Frontal cortex (tissue), 3 donors: ENCODE measurements at regions not wholly inside any gene's neighbourhood (a gene's known extent, or its start where the extent isn't known, plus 50 kb on each side); places are given as distances from the start of the nearest gene placed in this dataset.

ENCODE experiments used
- DNase-seq, 2 donors: peaks; one replicate each; pipeline ENCODE4 v3.0.0; 2012; ENCODE audit warnings: low spot score in 2 of 2
- FAIRE-seq: peaks from 2 replicates; lab custom pipeline; 2012; peaks lifted over from hg19 to GRCh38; lab: Jason Lieb, UNC
- donor health status: control.
- donor health status: control.
- donor health status: control.

- FAIRE-seq: no peak
Measured at GRCh38 chr11:129324533-129325175, 51.0 kb upstream of the BARX2 start.

GRCh38 chr11:129323896-129324502, 51.6 kb upstream of the BARX2 start:
- no peak for FAIRE-seq

More at GRCh38 chr11:129324533-129325175, 51.0 kb upstream of the BARX2 start:
- no peak for DNase-seq

GRCh38 chr11:129322941-129323340, 52.7 kb upstream of the BARX2 start:
- no peak for FAIRE-seq
- DNase-seq: no peak

More at GRCh38 chr11:129323896-129324502, 51.6 kb upstream of the BARX2 start:
- DNase-seq: no peak

GRCh38 chr11:129321076-129321475, 54.6 kb upstream of the BARX2 start:
- FAIRE-seq (no peak), DNase-seq (no peak)

GRCh38 chr11:129320494-129320893, 55.2 kb upstream of the BARX2 start:
- FAIRE-seq (no peak), DNase-seq (no peak)

- FAIRE-seq: no peak
- no peak for DNase-seq
Measured at GRCh38 chr11:129319751-129320150, 55.9 kb upstream of the BARX2 start.

- DNase-seq (no peak), FAIRE-seq (no peak)
Measured at GRCh38 chr11:129319201-129319600, 56.4 kb upstream of the BARX2 start.

- no peak for FAIRE-seq
Measured at GRCh38 chr11:129317571-129317970, 58.1 kb upstream of the BARX2 start.

GRCh38 chr11:129316781-129317180, 58.9 kb upstream of the BARX2 start:
- no peak for FAIRE-seq
- no peak for DNase-seq

More at GRCh38 chr11:129317571-129317970, 58.1 kb upstream of the BARX2 start:
- no peak for DNase-seq

- DNase-seq (no peak), FAIRE-seq (no peak)
Measured at GRCh38 chr11:129315781-129316579, 59.7 kb upstream of the BARX2 start.

- FAIRE-seq (no peak), DNase-seq (no peak)
Measured at GRCh38 chr11:129314371-129314770, 61.3 kb upstream of the BARX2 start.

- DNase-seq: peak in 1 of 2 donors; percentile 33
Measured at GRCh38 chr11:129313541-129314297, 61.9 kb upstream of the BARX2 start.

GRCh38 chr11:129312730-129313503, 62.7 kb upstream of the BARX2 start:
- no peak for FAIRE-seq

More at GRCh38 chr11:129313541-129314297, 61.9 kb upstream of the BARX2 start:
- FAIRE-seq: no peak

GRCh38 chr11:129308241-129308865, 67.3 kb upstream of the BARX2 start:
- no peak for FAIRE-seq
- DNase-seq: no peak

More at GRCh38 chr11:129312730-129313503, 62.7 kb upstream of the BARX2 start:
- no peak for DNase-seq

GRCh38 chr11:129307162-129307561, 68.5 kb upstream of the BARX2 start:
- no peak for FAIRE-seq
- no peak for DNase-seq

GRCh38 chr11:129302386-129303101, 73.1 kb upstream of the BARX2 start:
- DNase-seq (no peak), FAIRE-seq (no peak)

- DNase-seq (no peak), FAIRE-seq (no peak)
Measured at GRCh38 chr11:129300099-129300498, 75.5 kb upstream of the BARX2 start.

GRCh38 chr11:129298988-129299387, 76.7 kb upstream of the BARX2 start:
- FAIRE-seq: no peak
- no peak for DNase-seq
